GM19025 (cell line): ENCODE measurements at regions not wholly inside any gene's neighbourhood (a gene's known extent, or its start where the extent isn't known, plus 50 kb on each side); places are given as distances from the start of the nearest gene placed in this dataset.

Experiments used
- ATAC-seq: cut with Tn5 transposase; IDR thresholded peaks from one replicate; pipeline ENCODE4 v1.9.1; 2021; ENCODE audit warnings: mild to moderate bottlenecking, low read depth, moderate library complexity; ENCODE audit not compliant: unreplicated experiment

- ATAC-seq, result no peak
Observed at GRCh38 chr5:161235569-161235968, 311.0 kb downstream of the GABRB2 start.

- ATAC-seq, result no peak
Observed at GRCh38 chr5:161233553-161233952, 313.0 kb downstream of the GABRB2 start.

GRCh38 chr5:161230221-161230620 is 316.3 kb downstream of the GABRB2 start:
- no peak for ATAC-seq

- no peak for ATAC-seq
Observed at GRCh38 chr5:161219816-161220215, 326.7 kb downstream of the GABRB2 start.

- no peak for ATAC-seq
Observed at GRCh38 chr5:161216877-161217276, 329.6 kb downstream of the GABRB2 start.

- ATAC-seq, result no peak
Observed at GRCh38 chr5:161212123-161212712, 334.3 kb downstream of the GABRB2 start.

GRCh38 chr5:161201558-161201957 is 345.0 kb downstream of the GABRB2 start:
- no peak for ATAC-seq

GRCh38 chr5:161190778-161191177 is 338.8 kb upstream of the ATP10B start:
- ATAC-seq, result no peak

- no peak for ATAC-seq
Observed at GRCh38 chr5:161190086-161190485, 338.1 kb upstream of the ATP10B start.

- ATAC-seq, result no peak
Observed at GRCh38 chr5:161189452-161189851, 337.4 kb upstream of the ATP10B start.

GRCh38 chr5:161183559-161183958 is 331.5 kb upstream of the ATP10B start:
- no peak for ATAC-seq

- no peak for ATAC-seq
Observed at GRCh38 chr5:161176221-161176620, 324.2 kb upstream of the ATP10B start.

GRCh38 chr5:161169776-161170175 is 317.8 kb upstream of the ATP10B start:
- no peak for ATAC-seq

GRCh38 chr5:161167016-161167767 is 315.2 kb upstream of the ATP10B start:
- ATAC-seq, result no peak

GRCh38 chr5:161165998-161166660 is 314.1 kb upstream of the ATP10B start:
- no peak for ATAC-seq

GRCh38 chr5:161157925-161158324 is 305.9 kb upstream of the ATP10B start:
- no peak for ATAC-seq

- ATAC-seq, result no peak
Observed at GRCh38 chr5:161155451-161155850, 303.4 kb upstream of the ATP10B start.

GRCh38 chr5:161152415-161152940 is 300.5 kb upstream of the ATP10B start:
- no peak for ATAC-seq

- no peak for ATAC-seq
Observed at GRCh38 chr5:161150441-161150988, 298.5 kb upstream of the ATP10B start.

- ATAC-seq, result no peak
Observed at GRCh38 chr5:161149078-161149477, 297.1 kb upstream of the ATP10B start.

GRCh38 chr5:161138751-161139455 is 286.9 kb upstream of the ATP10B start:
- no peak for ATAC-seq
